Nucleus accumbens (tissue), 56 donors: ENCODE measurements at regions not wholly inside any gene's neighbourhood (a gene's known extent, or its start where the extent isn't known, plus 50 kb on each side); places are given as distances from the start of the nearest gene placed in this dataset.
"Not testable (repeated sequence)": the region's sequence is repeated elsewhere in the genome, so short reads cannot be mapped to it uniquely, and the experiment has no call there.

Source experiments
- DNase-seq, 56 donors: peaks; one replicate each; lab custom pipeline; 2025; lab: John Stamatoyannopoulos, UW

- no peak for DNase-seq
Observed at GRCh38 chr2:200099256-200099655, 143.9 kb downstream of the MAIP1 start.

- no peak for DNase-seq
Observed at GRCh38 chr2:200100027-200100426, 144.6 kb downstream of the MAIP1 start.

GRCh38 chr2:200101922-200102321 lies 146.5 kb downstream of the MAIP1 start:
- no peak for DNase-seq

GRCh38 chr2:200102971-200103370 lies 147.6 kb downstream of the MAIP1 start:
- DNase-seq: no peak

- DNase-seq: no peak
Observed at GRCh38 chr2:200104015-200104414, 148.6 kb downstream of the MAIP1 start.

- DNase-seq: no peak
Observed at GRCh38 chr2:200107514-200108217, 152.3 kb downstream of the MAIP1 start.

- no peak for DNase-seq
Observed at GRCh38 chr2:200109421-200109820, 154.0 kb downstream of the MAIP1 start.

- no peak for DNase-seq
Observed at GRCh38 chr2:200110381-200110780, 155.0 kb downstream of the MAIP1 start.

GRCh38 chr2:200113016-200113799 lies 157.8 kb downstream of the MAIP1 start:
- not testable (repeated sequence) for DNase-seq

GRCh38 chr2:200119236-200119635 lies 163.9 kb downstream of the MAIP1 start:
- DNase-seq: no peak

GRCh38 chr2:200121931-200122330 lies 166.5 kb downstream of the MAIP1 start:
- no peak for DNase-seq

GRCh38 chr2:200122683-200123082 lies 167.3 kb downstream of the MAIP1 start:
- no peak for DNase-seq

- DNase-seq: not testable (repeated sequence)
Observed at GRCh38 chr2:200124665-200125368, 169.4 kb downstream of the MAIP1 start.

- DNase-seq: no peak
Observed at GRCh38 chr2:200125444-200126284, 170.3 kb downstream of the MAIP1 start.

GRCh38 chr2:200126285-200126670 lies 170.9 kb downstream of the MAIP1 start:
- DNase-seq: not testable (repeated sequence)

GRCh38 chr2:200126680-200127079 lies 171.3 kb downstream of the MAIP1 start:
- DNase-seq: not testable (repeated sequence)

GRCh38 chr2:200127848-200128247 lies 172.5 kb downstream of the MAIP1 start:
- no peak for DNase-seq

- DNase-seq: no peak
Observed at GRCh38 chr2:200128296-200128695, 172.9 kb downstream of the MAIP1 start.

GRCh38 chr2:200129721-200130462 lies 174.5 kb downstream of the MAIP1 start:
- no peak for DNase-seq

GRCh38 chr2:200130762-200131166 lies 175.4 kb downstream of the MAIP1 start:
- no peak for DNase-seq
